ENCODE measurements at regions not wholly inside any gene's neighbourhood (a gene's known extent, or its start where the extent isn't known, plus 50 kb on each side); places are given as distances from the start of the nearest gene placed in this dataset.

- TF ChIP-seq, protein P1, sequence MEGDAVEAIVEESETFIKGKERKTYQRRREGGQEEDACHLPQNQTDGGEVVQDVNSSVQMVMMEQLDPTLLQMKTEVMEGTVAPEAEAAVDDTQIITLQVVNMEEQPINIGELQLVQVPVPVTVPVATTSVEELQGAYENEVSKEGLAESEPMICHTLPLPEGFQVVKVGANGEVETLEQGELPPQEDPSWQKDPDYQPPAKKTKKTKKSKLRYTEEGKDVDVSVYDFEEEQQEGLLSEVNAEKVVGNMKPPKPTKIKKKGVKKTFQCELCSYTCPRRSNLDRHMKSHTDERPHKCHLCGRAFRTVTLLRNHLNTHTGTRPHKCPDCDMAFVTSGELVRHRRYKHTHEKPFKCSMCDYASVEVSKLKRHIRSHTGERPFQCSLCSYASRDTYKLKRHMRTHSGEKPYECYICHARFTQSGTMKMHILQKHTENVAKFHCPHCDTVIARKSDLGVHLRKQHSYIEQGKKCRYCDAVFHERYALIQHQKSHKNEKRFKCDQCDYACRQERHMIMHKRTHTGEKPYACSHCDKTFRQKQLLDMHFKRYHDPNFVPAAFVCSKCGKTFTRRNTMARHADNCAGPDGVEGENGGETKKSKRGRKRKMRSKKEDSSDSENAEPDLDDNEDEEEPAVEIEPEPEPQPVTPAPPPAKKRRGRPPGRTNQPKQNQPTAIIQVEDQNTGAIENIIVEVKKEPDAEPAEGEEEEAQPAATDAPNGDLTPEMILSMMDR (IDR thresholded peaks at IDR 0.05), result no peak
- TF ChIP-seq ARID4B (CRISPR knock-in tag; IDR thresholded peaks at IDR 0.05; ENCODE audit: borderline replicate concordance), result no peak
- TF ChIP-seq SP1 (CRISPR knock-in tag; conservative IDR thresholded peaks at IDR 0.05), result no peak
- no peak for TF ChIP-seq CREB1 (CRISPR knock-in tag; IDR thresholded peaks at IDR 0.05)
- TF ChIP-seq ELF4 (CRISPR knock-in tag; IDR thresholded peaks at IDR 0.05; ENCODE audit: low read depth), result no peak
- TF ChIP-seq IRF2 (CRISPR knock-in tag; IDR thresholded peaks at IDR 0.05; ENCODE audit: borderline replicate concordance, low read depth), result no peak
- no peak for TF ChIP-seq KAT7 (CRISPR knock-in tag; IDR thresholded peaks at IDR 0.05; ENCODE audit: borderline replicate concordance)
These were observed 200.1 kb downstream of the SALL1 start for GRCh38 chr16:50950955-50951354.

Measured in WTC11 (cell line).